A673 (cell line): ENCODE measurements at regions not wholly inside any gene's neighbourhood (a gene's known extent, or its start where the extent isn't known, plus 50 kb on each side); places are given as distances from the start of the nearest gene placed in this dataset.

Experiments used
- CTCF ChIP-seq: fragments of 300-800, 200-600 bp; sonication (generic); conservative IDR thresholded peaks from 2 replicates; pipeline ENCODE4 v1.5.1; 2017; ENCODE audit warnings: low read depth, mild to moderate bottlenecking, antibody characterized with exemption, low read length, moderate library complexity, mixed read lengths
- EZH2 ChIP-seq: fragments of 200-600 bp; sonication (generic); IDR thresholded peaks from 2 replicates; pipeline ENCODE4 v1.6.1; 2017; ENCODE audit warnings: borderline replicate concordance, low read depth, mild to moderate bottlenecking, mixed read lengths, antibody characterized with exemption, low read length; ENCODE audit not compliant: poor library complexity, severe bottlenecking

- TF ChIP-seq CTCF: no peak
- no peak for TF ChIP-seq EZH2
Measured at GRCh38 chr6:153594871-153595270, 444.2 kb upstream of the OPRM1 start.
